ENCODE measurements at regions not wholly inside any gene's neighbourhood (a gene's known extent, or its start where the extent isn't known, plus 50 kb on each side); places are given as distances from the start of the nearest gene placed in this dataset.
A peak's percentile ranks its signal among the peaks of the same experiment; 100 is the strongest.

DNA sequence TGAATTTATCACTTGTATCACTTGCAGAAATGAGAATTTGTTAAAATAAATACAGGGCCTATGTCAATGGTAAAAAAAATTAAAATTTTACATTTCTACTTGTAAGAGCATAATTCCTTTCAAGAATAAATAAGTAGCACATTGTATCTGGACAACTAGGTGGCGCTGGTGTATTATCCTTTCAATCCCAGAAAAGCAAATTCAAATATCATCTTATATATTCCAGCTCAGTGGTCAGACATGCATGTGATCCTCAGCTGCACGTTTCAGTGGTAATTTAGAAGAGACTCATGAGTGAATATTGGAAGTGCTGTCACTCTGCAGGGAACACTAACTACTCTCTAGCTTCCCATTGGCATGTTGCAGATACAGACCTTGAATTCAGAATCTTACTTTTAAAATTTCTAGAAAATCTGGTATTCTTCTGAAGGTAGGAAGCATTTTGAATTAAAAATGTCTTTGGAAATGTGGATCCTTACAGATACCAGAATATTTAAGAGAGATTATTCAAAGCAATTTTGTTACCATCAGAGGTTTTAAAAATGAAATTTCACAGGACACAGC, 1414.7 kb upstream of the TENM3 start:
- peak; percentile 69 for DNase-seq (ENCODE audit: low read depth)

DNA sequence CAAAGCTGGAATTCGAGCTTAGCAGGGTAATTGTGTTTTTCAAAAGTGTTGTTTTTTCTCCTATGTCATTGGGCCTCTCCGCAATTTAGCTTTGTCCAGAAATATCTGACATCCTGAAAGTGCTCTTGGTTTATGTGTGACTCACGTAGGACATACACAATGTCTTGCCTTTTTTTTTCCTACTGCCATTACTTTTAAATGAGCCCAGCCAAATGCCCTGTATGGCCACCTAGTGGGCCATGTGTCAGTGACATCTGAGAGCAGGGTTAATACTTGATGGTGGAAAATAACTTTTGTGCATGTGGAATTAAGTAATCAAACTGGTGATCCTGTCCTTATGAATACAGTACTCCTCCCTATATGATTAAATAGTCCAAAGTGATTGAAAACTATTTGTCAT, 1411.1 kb upstream of the TENM3 start:
- DNase-seq (ENCODE audit: low read depth) = peak; percentile 60

DNA sequence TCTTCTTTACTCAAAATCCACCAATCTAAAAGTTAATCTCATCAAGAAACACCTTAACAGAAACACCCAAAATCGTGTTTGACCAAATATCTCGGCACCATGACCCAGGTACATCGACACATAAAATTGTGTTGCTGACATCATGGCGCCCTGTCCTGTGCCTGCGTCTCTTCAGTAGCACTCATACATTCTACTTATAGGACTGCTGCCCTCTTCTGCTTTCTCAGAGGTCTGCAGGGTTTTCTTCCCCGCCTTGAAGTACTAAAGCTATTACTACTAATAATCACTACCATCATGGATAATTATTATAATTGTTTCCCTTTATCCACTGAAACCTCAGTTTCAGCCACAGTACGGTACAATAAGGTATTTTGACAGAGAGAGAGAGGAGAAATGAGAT, 1403.1 kb upstream of the TENM3 start:
- DNase-seq (ENCODE audit: low read depth) = no peak

GRCh38 chr4:180850318-180850940, 1392.8 kb upstream of the TENM3 start:
- DNase-seq (ENCODE audit: low read depth) = no peak

GRCh38 chr4:180852738-180853137, 1390.5 kb upstream of the TENM3 start:
- no peak for DNase-seq (ENCODE audit: low read depth)

DNA sequence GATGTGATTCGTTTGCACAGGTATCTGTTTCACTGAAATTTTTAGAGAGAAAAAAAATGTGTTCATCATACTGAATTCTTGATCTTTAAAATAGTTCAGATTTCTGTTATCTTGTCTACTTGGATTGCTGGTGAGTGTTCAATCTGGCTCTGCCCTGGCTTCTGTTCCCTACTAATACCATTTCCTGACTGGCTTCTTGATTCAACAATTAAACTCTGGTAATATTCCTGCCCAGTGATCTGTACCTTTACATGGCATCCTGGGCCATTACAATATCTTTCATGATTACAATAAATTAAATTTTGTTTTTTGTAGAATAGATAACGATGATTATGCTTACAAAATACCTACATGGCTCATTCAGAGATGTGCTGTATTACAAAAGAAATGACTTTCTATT, 1388.0 kb upstream of the TENM3 start:
- DNase-seq (ENCODE audit: low read depth) = no peak

DNA sequence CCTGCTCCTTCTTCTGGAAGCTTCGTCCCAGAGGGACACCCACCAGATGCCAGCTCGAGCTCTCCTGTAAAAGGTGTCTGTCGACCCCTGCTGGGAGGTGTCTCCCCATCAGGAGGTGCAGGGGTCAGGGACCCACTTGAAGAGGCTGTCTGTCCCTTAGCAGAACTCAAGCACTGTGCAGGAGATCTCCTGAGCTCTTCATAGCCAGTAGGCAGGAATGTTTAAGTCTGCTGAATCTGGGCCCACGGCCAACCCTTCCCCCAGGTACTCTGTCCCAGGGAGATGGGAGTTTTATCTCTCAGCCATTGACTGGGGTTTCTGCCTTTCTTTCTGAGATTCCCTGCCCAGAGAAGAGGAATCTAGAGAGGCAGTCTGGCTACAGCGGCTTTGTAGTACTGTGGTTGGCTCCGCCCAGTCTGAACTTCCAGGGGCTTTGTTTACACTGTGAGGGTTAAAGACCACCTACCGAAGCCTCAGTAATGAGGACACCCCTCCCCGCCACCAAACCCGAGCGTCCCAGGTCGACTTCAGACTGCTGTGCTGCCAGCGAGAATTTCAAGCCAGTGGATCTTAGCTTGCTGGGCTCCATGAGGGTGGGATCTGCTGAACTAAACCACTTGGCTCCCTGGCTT, 1383.0 kb upstream of the TENM3 start:
- no peak for DNase-seq (ENCODE audit: low read depth)

DNA sequence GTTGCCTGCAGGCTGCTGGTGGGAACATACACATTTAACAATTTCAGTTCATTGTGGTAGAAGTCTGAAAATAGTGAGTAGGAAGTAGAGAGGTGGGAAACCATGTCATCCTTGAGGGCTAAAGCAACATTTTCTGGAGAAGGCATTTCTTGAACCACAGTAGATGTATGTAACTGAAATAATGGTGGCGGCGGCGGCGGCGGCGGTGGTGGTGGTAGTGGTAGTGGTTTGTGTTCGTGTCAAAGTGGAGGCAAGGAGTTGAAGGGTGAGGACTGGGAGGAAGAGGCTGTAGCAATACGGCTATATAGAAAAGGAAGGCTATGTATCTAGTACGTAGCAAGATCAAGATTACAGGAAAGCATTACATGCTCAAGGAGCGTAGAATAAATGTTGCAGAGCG, 1381.6 kb upstream of the TENM3 start:
- DNase-seq (ENCODE audit: low read depth) = no peak

DNA sequence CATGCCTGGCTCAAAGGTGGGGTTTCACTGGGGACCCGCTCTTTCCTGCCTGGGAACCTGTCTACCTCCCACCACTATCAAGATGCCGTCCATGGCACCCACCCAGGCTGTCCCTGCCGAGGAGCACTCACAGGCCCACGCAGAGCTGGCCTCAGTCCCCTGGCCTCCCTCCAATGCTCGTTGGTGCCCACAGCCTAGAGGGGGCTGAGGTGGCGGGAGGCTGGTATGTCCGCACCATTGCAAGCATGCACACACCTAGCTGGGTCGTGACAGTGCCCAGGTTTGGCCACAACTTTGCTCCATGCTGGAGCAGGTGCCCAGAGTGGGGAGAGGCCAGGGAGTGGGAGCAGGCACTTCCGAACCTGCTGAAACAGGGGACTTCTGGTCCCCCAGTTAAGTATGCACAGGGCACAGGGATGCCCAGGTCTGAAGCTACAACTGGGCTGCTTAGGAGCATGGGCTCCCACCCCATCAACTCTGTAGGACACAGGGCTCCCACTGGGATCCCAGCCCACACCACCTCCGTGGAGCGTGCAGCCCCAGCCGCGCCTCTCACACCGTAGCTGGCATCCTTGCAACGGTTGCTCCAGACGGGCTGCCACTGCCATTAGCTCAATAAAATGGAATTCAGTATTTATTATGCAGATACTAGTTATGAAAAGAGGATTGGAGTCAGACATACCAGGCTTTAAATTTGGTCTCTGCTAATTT, 1376.1 kb upstream of the TENM3 start:
- no peak for DNase-seq (ENCODE audit: low read depth)

DNA sequence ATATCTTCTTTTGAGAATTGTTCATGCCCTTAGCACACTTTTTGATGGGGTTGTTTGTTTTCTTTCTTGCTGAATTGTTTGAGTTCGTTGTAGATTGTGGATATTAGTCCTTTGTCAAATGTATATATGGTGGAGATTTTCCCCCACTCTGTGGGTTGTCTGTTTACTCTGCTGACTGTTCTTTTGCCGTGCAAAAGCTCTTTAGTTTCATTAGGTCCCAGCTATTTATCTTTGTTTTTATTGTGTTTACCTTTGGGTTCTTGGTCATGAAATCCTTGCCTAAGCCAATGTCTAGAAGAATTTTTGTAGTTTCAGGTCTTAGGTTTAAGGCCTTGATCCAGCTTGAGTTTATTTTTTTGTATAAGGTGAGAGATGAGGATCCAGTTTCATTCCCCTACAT, 1372.6 kb upstream of the TENM3 start:
- no peak for DNase-seq (ENCODE audit: low read depth)

DNA sequence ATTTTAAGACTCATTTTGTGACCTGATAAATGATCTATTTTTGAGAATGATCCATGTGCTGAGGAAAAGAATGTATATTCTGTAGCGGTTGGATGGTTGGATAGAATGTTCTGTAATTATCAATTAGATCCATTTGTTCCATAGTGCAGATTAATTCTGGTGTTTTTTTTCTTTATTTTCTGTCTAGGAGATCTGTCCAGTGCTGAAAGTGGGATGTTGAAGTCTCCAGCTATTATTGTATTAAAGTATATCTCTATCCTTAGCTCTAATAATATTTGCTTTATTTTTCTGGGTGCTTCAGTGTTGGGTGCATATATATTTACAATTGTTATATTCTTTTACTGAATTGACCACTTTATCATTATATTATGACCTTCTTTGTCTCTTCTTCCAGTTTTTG, 1344.9 kb upstream of the TENM3 start:
- no peak for DNase-seq (ENCODE audit: low read depth)

DNA sequence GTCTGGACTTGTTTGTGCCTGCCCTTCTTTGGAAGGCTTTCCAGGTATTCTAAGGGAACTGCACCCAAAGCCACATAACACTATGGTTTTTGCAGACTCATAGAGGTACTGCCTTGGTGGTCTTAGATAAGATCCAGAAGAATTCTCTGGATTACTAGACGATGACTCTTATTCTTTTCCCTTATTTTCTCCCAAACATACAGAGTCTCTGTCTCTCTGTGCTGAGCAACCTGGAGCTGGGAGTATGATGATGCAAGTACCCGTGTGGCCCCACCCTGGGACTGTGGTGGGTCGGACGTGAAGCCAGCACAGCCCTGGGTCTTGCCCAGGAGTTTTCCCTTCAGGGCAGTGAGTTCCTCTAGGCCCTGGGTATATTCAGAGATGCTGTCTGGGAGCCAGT, 1342.4 kb upstream of the TENM3 start:
- DNase-seq (ENCODE audit: low read depth) = peak; percentile 2

GRCh38 chr4:180909279-180909678, 1333.9 kb upstream of the TENM3 start:
- peak; percentile 31 for DNase-seq (ENCODE audit: low read depth)

DNA sequence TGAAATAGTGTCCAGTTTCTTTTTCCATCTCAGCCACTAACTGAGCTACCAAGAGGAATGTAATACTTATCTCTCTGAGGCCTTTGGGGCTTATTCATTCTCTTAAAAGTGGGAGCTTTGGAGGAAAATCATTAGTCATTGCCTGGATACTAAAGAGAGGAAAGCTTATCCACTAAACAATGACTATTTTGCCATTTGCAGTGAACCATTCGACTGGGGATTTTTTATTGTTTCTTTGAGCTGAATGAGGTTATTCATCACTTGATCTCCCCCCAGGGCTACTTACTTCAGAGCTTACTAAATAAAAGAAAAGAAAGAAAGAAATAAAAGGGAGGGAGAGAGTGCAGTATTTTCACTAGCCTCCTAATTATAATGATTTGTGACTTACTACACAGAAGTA, 1329.5 kb upstream of the TENM3 start:
- DNase-seq (ENCODE audit: low read depth) = peak; percentile 87

GRCh38 chr4:180923486-180923885, 1319.7 kb upstream of the TENM3 start:
- DNase-seq (ENCODE audit: low read depth) = peak; percentile 26

DNA sequence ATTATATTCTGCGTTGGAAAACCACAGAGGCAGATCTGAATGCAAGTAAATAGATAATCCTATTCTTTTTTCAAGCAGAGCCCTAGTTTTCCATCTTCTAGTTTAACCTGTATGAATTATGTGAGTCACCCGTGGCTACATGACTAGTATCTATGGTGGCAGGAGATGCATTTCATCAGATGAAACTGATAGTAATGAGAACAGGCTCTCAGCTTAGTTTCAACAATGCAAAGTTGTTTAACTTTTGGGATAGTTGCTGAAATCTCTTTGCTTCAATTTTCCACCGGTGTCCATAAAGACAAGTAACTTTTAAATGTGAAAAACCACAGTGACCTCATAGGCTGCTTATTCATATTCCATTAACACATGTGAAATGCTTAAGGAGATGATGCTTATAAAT, 1317.4 kb upstream of the TENM3 start:
- peak; percentile 41 for DNase-seq (ENCODE audit: low read depth)

DNA sequence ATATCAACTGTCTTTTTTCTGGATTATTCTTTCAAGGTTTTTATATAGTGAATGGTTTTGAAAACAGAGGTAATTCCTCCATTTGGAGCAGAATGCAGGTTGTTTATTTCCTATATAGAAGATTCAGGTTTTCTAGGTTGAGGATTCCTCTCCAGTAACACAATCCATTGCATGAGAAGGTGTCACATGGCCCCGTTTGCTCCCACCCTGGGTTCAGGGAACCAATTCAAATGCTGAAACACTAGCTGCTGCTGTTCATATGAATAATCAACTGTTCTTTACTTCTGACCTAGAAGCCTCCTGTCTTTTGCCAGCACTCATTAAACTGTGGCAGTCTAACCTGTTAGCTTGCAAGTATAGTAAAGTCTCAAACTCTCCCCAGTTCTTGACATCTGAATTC, 1316.9 kb upstream of the TENM3 start:
- no peak for DNase-seq (ENCODE audit: low read depth)

DNA sequence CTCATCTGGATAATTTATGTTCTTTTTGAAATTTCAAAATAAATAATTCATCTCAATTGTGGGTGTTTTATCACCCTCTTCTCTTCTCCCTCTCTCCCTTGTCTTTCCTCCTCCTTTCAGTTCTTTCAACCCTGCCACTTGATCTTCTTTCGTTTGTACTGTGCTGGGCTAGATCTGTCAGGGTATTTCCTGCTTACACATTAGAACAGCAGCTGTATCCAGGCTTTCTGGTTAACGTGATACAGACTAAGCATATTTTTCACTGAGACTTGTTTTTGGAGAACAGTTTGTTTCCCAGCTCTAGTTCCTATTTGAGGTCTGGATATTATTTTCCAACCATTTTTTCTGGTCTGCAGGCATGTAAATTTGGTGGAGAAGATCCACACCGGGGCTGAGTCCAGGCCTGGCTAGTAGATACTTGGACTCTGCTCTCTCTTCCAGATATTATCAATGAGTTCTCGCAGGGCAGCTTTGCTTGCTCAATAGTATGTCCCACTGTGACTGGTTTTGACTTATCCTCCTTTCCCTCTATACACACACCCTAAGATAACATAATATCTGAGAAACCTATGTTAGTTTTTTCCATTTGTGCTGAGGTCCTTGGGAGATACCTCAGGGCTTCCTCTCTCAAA, 1310.7 kb upstream of the TENM3 start:
- DNase-seq (ENCODE audit: low read depth) = no peak

- no peak for DNase-seq (ENCODE audit: low read depth)
These were observed 1306.1 kb upstream of the TENM3 start for GRCh38 chr4:180937083-180937482.

GRCh38 chr4:180940680-180941079, 1302.5 kb upstream of the TENM3 start:
- DNase-seq (ENCODE audit: low read depth) = no peak

DNA sequence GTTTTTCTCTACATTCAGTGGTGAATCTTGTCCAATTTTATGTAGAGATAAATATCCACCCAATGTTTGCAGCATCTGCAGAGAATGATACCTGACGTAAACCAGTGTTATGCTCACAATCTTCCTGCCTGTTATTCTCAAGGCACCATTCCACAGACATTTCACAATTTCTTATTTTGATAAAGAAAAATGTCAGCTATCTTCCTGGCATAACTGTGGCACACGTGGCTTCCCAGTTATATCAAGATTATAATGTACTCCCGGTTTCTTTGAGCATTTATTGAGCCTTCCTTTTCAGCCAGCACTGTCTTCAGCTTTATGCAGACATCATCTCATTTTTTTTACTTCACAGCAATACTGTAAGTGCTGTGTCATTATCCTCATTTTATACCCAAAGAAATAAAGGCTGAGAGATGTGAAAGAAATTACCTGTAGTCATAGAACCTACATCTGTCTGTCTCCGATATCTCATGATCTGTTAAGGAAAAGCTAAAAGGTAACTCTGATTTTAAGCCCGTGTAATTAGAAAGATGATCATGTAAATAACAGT, 1300.8 kb upstream of the TENM3 start:
- no peak for DNase-seq (ENCODE audit: low read depth)

DNA sequence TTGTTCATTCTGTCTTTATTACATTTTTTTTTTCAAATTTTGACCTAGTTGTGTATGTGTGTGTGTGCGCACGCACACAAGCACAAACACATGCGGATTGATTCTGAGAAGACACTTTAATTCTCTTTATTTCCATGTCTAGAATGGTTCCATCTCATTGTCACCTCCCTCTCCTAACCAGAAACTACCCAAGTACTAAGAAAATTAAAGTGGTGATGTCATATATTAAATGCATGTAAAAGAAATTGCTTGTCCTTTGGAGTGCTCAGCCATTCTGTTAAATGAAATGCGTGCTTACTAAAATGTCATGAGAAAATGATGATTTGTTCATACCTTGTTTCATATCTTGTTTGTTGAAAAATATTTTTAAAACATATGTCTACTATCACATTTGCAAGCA, 1297.0 kb upstream of the TENM3 start:
- no peak for DNase-seq (ENCODE audit: low read depth)

Measured in HT1080 (cell line).